Activated CD8-positive, alpha-beta memory T cell treated with anti-CD3 and anti-CD28 coated beads for 24 hours (primary cell): ENCODE measurements at regions not wholly inside any gene's neighbourhood (a gene's known extent, or its start where the extent isn't known, plus 50 kb on each side); places are given as distances from the start of the nearest gene placed in this dataset.

Experiments
- DNase-seq: peaks from one replicate; pipeline ENCODE4 v3.0.0-alpha.2; 2020

DNA sequence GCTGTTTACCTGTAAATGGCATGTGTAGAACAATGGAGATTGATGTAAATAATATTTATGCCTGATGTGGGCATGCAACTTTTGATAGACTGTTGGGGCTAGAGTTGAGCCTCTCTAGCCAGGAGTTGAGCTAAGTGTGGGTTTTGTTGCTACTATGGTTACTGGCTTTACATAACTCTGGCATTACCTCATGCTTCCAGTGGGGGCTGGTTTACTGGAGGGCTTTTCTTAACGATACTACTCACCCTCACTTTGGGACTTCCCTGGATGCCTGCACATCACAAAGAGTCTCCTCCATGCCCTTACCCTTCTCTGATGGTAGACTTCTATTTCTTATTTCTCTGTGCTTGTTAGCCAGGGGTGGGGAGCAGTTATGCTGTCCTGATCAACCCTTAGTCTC is 524.6 kb upstream of the CDH4 start:
- DNase-seq: no peak

DNA sequence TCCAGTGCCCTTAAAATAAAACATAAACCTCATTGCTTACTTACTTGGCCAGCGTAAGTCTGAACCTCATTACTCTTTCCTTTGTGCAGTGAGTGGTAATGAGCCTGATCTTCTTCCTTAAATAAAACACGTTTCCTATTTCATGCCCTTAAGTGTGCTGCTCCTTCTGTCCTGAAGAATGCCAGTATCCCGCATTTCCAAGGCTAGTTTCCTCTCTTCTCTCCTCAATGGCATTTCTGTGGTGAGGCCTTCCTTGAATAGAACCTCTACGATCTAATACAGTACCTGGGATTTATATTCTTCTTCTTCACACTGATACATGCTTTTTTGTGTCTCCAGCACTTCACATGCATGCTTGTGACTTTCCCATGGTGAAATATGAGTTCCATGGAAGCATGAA is 523.4 kb upstream of the CDH4 start:
- DNase-seq: no peak

DNA sequence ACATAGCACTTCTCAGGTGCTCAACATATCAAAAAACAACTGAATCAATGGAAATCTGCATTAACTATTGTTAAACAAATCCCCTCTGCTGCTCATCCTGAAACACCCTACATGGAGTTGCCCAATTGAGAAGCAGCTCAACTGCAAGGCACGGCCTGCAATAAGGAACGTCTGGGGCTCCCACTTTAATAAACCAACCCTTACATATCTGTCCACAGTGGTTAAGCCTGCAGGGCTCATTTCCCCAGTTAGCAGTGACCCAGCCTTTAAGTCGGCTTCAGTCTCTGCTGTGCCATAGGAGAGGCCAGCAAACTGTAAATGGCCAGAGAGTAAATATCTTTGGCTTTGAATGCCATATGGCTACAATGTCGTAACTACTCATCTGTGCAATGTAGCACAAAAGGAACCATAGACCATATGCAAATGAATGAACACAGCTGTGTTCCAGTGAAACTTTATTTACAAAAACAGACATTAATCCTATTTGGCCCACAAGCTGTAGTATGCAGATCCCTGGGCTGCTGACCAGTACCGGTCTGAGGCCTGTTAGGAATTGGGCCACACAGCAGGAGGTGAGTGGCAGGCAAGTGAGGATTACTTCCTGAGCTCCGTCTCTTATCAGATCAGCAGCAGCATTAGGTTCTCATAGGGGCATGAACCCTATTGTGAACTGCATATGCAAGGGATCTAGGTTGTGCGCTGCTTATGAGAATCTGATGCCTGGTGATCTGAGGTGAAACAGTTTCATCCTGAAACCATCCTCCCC is 522.7 kb upstream of the CDH4 start:
- no peak for DNase-seq

DNA sequence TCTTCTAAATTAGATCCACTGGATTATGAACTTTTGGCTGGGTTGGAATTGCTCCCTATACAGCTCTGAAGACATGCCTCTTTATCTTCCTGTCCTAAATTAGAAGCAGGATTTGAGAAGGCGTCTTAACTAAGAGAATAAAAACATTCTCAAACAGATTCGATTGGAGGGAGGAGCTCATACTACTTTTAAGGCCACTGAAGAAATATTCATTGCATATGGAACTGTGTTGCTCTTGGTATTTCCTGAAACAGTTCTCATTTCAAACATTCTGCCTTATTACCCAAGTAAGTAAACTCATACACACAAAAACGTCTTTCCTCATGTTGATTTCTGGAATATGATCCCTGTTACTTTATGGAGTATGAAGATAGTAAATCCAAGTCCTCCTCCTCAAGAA is 519.7 kb upstream of the CDH4 start:
- no peak for DNase-seq

DNA sequence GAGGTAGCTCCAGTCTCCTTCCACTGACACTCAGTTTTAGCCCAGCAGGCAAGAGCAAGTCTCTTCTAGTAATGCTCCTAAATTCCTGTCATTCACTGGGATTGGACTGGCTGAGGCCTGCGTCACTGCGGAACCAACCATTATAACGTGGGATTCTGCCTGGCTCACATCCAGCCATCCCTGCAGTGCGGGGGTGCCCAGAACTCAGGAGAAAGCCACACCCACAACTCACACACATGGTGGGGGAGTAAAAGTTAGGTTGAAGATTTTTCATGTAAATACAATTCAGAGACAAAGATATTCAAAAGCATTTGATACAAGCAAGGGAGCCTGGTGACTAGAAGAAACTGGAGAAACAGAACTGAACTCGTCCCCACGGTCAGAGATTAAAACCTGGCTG is 504.0 kb upstream of the CDH4 start:
- DNase-seq: no peak

DNA sequence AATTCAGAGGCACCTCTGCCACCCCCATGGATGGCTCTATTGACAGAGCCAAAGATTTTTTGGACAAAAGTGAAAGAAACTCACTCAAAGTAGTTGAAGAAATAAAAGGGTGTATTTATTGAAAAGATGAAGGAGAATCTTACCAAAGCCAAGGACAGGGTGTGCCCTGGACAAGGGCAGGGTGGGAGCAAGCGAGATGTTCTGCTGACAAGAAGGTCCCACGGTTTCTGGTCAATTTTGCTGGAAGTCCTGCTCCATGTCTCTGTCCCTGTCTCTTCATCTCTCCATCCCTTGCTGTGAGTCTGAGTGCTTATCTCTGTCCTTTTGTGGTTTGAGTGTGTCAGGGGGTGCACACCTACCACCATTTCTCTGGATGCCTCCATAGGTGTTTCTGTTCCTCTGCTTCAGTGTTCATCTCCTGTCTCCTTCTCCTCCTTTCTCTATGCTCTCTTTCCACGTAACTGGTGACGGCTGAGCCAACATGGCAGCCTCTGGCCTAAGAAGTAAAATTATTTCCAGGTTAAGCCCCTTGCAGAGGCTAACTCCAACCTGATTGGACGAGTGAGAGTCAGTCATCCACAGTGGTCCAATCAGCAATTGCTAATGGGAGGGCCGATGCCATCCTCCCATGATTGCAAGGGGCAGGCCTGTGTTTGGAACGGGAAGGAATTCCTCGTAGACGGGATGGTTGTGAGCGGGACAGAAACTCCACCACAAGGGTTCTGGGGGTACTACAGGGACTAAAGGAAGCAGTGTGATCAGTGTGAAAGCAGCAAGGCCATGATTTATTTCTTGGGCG is 502.1 kb upstream of the CDH4 start:
- DNase-seq: no peak

- no peak for DNase-seq
Measured at GRCh38 chr20:60750909-60751308, 501.2 kb upstream of the CDH4 start.

DNA sequence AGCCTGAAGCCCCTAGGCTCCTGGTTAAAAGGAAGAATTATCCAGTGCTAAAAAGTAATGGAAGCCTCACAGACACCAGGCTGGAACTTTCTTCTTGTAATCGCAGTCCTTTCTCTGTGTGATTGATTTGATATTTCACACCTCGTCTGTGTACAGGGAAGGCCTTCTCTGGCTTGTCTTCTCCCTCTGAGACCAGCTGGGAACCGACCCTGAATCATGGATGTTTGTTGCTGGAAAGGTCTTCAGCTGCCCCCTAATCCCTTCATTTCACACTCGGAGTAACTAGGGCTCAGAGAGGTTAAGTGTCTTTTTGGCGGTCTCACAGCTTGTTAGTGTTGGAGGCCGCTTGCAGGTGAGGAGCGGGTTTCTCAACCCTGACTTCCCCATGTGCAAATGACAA is 500.2 kb upstream of the CDH4 start:
- DNase-seq: no peak

- DNase-seq: no peak
Measured at GRCh38 chr20:60752741-60753420, 499.2 kb upstream of the CDH4 start.

DNA sequence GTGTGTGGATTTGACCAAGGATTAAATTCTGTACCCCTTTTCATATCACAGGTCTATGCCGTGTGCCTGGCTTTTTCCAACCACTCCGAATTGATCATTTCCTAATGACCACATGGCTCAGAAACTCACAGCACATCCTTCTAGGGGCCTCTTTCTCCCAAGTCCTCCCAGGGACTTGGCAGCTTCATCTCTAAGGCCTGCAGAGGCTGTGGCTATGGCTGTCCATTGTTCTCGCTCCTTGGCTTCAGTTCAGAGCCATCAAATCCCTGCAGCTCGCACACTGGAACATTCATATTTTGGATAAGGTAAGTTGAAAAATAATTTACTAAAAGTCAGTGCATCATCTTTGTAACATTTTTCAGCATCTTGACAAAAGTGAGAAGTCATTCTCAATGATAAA is 497.2 kb upstream of the CDH4 start:
- no peak for DNase-seq

DNA sequence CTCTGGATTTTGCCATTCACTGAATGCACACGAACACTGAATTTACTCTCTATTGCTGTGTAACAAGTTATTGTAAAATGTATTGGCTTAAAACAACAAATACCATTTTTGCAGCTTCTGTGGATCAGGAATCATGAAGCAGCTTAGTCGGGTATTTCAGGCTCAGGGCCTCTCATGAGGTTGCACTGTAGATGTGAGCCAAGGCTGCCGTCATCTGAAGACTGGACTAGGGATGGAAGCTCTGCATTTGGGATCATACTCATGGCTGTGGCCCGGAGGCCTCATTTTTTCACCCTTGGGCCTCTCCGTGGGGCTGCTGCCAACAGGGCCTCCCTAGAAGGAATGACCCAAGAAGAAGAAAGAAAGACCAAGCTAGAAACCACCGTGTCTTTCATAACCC is 492.4 kb upstream of the CDH4 start:
- no peak for DNase-seq

- DNase-seq: no peak
Measured at GRCh38 chr20:60760256-60761000, 491.6 kb upstream of the CDH4 start.

GRCh38 chr20:60761056-60761455 is 491.0 kb upstream of the CDH4 start:
- DNase-seq: no peak

DNA sequence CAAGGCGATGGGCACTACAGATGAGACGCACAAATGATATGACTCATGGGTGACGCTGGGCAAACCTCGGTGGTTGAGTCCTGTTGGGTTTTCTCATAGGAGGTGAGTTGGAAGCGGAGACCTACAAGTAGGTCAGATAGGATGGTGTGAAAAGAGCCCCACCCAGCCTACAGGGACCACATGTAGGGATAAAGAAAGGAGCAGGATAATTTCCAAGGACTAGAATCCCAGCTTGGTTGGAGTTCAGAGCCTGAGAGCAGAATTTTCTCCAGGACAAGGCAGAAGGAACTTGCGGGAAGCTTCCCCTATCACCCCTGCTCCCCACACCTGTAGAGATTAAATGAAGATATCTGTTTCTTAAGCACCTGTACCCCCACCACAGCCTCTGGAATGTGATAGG is 489.7 kb upstream of the CDH4 start:
- DNase-seq: no peak

DNA sequence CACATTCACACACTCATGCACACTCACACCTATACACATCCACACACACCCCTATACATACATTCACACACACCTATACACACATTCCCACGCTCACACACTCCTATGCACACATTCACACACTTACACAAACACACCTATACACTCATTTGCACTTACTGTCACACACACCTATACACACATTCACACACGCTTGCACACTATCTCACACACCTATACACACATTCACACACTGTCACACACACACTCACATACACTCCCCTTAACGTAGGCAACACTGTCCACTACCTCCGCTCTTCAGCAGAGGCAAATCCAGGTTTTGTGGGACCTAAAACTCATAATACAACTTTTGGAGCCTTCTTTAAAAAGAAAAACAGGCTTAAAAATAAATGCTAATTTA is 487.7 kb upstream of the CDH4 start:
- DNase-seq: no peak

GRCh38 chr20:60764771-60765170 is 487.3 kb upstream of the CDH4 start:
- no peak for DNase-seq

- no peak for DNase-seq
Measured at GRCh38 chr20:60765821-60766403, 486.1 kb upstream of the CDH4 start.

DNA sequence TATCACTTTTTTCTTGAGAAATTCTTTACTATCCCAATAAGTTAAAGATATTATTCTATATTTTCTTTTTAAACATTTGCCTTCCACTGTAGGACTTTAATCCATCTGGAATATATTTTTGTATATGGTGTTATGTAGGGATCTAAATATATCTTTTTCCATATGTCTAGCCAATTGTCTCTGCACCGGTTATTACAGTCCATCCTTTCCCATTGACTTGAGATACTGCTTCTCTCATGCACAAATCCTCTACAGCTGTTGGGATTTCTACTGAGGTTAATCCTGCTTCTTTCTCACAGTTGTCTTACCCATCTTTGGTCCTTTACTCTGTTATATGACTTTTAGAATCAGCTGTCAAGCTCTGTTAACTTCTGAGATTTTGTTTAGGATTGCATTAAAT is 483.8 kb upstream of the CDH4 start:
- no peak for DNase-seq

GRCh38 chr20:60780388-60781025 is 471.6 kb upstream of the CDH4 start:
- no peak for DNase-seq

DNA sequence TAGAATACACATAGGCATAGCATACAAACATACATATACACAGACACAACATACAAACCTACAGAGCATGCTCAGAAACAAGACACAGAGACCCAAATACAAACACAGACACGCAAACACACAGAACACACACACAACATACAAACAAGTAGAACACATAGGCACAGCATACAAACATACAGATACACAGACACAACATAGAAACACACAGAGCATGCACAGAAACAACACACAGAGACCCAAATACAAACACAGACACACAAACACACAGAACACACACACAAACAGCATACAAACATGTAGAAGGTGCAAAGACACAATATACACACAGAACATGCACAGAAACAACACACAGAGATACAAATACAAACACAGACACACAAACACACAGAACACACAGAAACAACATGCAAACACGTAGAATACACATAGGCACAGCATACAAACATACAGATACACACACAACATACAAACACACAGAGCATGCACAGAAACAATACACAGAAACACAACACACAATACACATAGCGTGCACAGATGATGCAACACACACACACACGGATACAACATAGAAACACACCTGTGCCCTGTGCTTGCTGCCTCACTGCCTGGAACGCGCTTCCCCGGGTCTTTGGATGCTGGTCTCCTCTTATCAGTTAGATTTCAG is 469.0 kb upstream of the CDH4 start:
- no peak for DNase-seq

DNA sequence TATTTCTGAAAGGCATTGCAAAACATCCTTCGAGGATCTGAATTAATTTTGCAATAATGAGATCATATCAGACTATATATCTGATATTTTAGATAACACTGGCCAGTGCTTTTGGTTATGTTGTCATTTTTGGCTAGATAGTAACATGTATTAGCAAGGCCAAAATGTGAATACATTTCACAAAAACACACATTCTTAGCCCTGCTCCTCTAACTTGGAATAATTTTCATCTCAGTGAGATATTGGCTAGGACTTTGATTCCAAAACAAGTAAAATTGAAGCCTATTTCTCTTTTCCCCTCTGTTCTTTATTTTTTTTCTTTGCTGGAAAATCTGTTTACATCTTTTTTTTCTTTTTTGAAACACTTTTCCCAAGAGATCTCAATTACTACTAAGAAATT is 466.8 kb upstream of the CDH4 start:
- no peak for DNase-seq

GRCh38 chr20:60785785-60786184 is 466.3 kb upstream of the CDH4 start:
- no peak for DNase-seq
